SK-N-SH (cell line): ENCODE measurements at regions not wholly inside any gene's neighbourhood (a gene's known extent, or its start where the extent isn't known, plus 50 kb on each side); places are given as distances from the start of the nearest gene placed in this dataset.

Source experiments
- CTCF ChIA-PET: fragments of 300-600, 350-600 bp; formaldehyde crosslinking; extraction: SDS; loops from one replicate; lab custom pipeline; 2021; lab: Yijun Ruan, JAX
- POLR2A ChIA-PET: fragments of 350-600 bp; sonication (Branson Sonifier 250); formaldehyde crosslinking; extraction: SDS; loops from one replicate; lab custom pipeline; 2020; ENCODE audit warnings: antibody characterized with exemption, inconsistent platforms; lab: Yijun Ruan, JAX
- DNase-seq: peaks from one replicate; pipeline ENCODE4 v3.0.0; 2012
- H2AFZ ChIP-seq: fragments of 200-600 bp; sonication (generic); 2 replicates; pipeline ENCODE4 v1.8.1; 2016; ENCODE audit warnings: antibody characterized with exemption, mild to moderate bottlenecking, low read depth
- H3F3A ChIP-seq: fragments of 200-600 bp; sonication (generic); replicated peaks from 2 replicates; pipeline ENCODE3; 2016; ENCODE audit warnings: antibody characterized with exemption, mild to moderate bottlenecking; ENCODE audit not compliant: insufficient read depth
- H3K27ac ChIP-seq, 2 experiments: fragments of 200-500 bp in 1 of 2; fragments of 200-600 bp in 1 of 2; sonication (Bioruptor generic) in 1 of 2; sonication (generic), shearing (Covaris generic) in 1 of 2; 2 replicates each; pipeline versions ENCODE4 v1.5.1 to v1.6.1; 2014 to 2016; ENCODE audit warnings: low read depth in 2 of 2, inconsistent platforms in 1 of 2, low read length in 1 of 2, mild to moderate bottlenecking in 1 of 2, mixed read lengths in 1 of 2
- H3K27me3 ChIP-seq: fragments of 200-600 bp; sonication (generic), shearing (Covaris generic); 2 replicates; pipeline ENCODE4 v1.6.1; 2016; ENCODE audit warnings: mixed run types; ENCODE audit not compliant: insufficient read depth
- H3K36me3 ChIP-seq, 2 experiments: fragments of 200-500 bp in 1 of 2; fragments of 200-600 bp in 1 of 2; sonication (Bioruptor generic) in 1 of 2; sonication (generic) in 1 of 2; replicated peaks in 1 of 2; 2 replicates each; pipeline versions ENCODE3 to v1.5.1; 2014 to 2016; ENCODE audit warnings: low read length in 1 of 2, mild to moderate bottlenecking in 1 of 2; ENCODE audit not compliant: insufficient read depth in 2 of 2, control insufficient read depth in 1 of 2
- H3K4me1 ChIP-seq, 2 experiments: fragments of 200-500 bp in 1 of 2; fragments of 200-600 bp in 1 of 2; sonication (Bioruptor generic) in 1 of 2; sonication (generic), shearing (Covaris generic) in 1 of 2; 2 replicates each; pipeline versions ENCODE4 v1.5.1 to v1.6.1; 2014 to 2016; ENCODE audit warnings: low read depth in 1 of 2, low read length in 1 of 2, mixed run types in 1 of 2; ENCODE audit not compliant: insufficient read depth in 2 of 2, control insufficient read depth in 1 of 2
- H3K4me2 ChIP-seq: fragments of 200-600 bp; sonication (generic), shearing (Covaris generic); 2 replicates; pipeline ENCODE4 v1.6.1; 2017; ENCODE audit warnings: mixed run types
- H3K4me3 ChIP-seq, 2 experiments: fragments of 200-500 bp in 1 of 2; fragments of 200-600 bp in 1 of 2; sonication (Bioruptor generic) in 1 of 2; sonication (generic), shearing (Covaris generic) in 1 of 2; 2 replicates each; pipeline versions ENCODE4 v1.5.1 to v1.8.1; 2014 to 2016; ENCODE audit warnings: low read depth in 2 of 2, inconsistent platforms in 1 of 2, low read length in 1 of 2, mild to moderate bottlenecking in 1 of 2, mixed read lengths in 1 of 2, moderate library complexity in 1 of 2
- H3K79me2 ChIP-seq: fragments of 200-600 bp; sonication (generic); 2 replicates; pipeline ENCODE4 v1.8.1; 2017; ENCODE audit warnings: mild to moderate bottlenecking; ENCODE audit not compliant: insufficient read depth
- H3K9ac ChIP-seq: fragments of 200-600 bp; sonication (generic); 2 replicates; pipeline ENCODE4 v1.6.1; 2017; ENCODE audit warnings: mixed run types
- H3K9me2 ChIP-seq: fragments of 200-600 bp; sonication (generic); 2 replicates; pipeline ENCODE4 v1.6.1; 2017; ENCODE audit warnings: mixed run types
- H3K9me3 ChIP-seq: fragments of 200-600 bp; sonication (generic); 2 replicates; pipeline ENCODE4 v1.6.1; 2017; ENCODE audit warnings: mixed run types, mild to moderate bottlenecking, moderate library complexity
- H4K20me1 ChIP-seq: fragments of 200-600 bp; sonication (generic); 2 replicates; pipeline ENCODE4 v1.6.1; 2017; ENCODE audit warnings: mild to moderate bottlenecking, mixed run types; ENCODE audit not compliant: insufficient read depth
- CHD2 ChIP-seq: fragments of 150-350 bp; IDR thresholded peaks from 2 replicates; pipeline ENCODE4 v1.6.1; 2018; ENCODE audit warnings: low read length; ENCODE audit not compliant: partially characterized antibody
- CTCF ChIP-seq: fragments of 200-600 bp; sonication (generic); IDR thresholded peaks from 2 replicates; pipeline ENCODE4 v1.6.1; 2017; ENCODE audit warnings: antibody characterized with exemption, mild to moderate bottlenecking, moderate library complexity
- ELF1 ChIP-seq: IDR thresholded peaks from 2 replicates; pipeline ENCODE4 v1.4.0; 2012
- FOSL2 ChIP-seq: IDR thresholded peaks from 2 replicates; pipeline ENCODE4 v1.4.0; 2012; ENCODE audit warnings: low read depth, mild to moderate bottlenecking, moderate library complexity, borderline replicate concordance
- FOXM1 ChIP-seq: IDR thresholded peaks from 2 replicates; pipeline ENCODE4 v1.4.0; 2012; ENCODE audit warnings: low read depth, mild to moderate bottlenecking
- GATA2 ChIP-seq: sonication (generic); formaldehyde crosslinking; IDR thresholded peaks from 2 replicates; pipeline ENCODE4 v1.5.0; 2020; ENCODE audit warnings: mild to moderate bottlenecking, missing genetic modification reagents
- IRF3 ChIP-seq: fragments of 150-350 bp; IDR thresholded peaks from 2 replicates; pipeline ENCODE4 v1.6.1; 2016; ENCODE audit warnings: mild to moderate bottlenecking, low read depth, low read length
- JUND ChIP-seq: IDR thresholded peaks from 2 replicates; pipeline ENCODE4 v1.4.0; 2012
- MXI1 ChIP-seq: IDR thresholded peaks from 2 replicates; pipeline ENCODE4 v1.6.1; 2012; ENCODE audit warnings: mild to moderate bottlenecking, low read depth, low read length, improper control_type of control experiment
- PBX3 ChIP-seq: IDR thresholded peaks from 2 replicates; pipeline ENCODE4; 2012
- POLR2AphosphoS5 ChIP-seq: IDR thresholded peaks from 2 replicates; pipeline ENCODE4 v1.6.1; 2012; ENCODE audit warnings: low read depth, low read length
- RAD21 ChIP-seq: IDR thresholded peaks from 2 replicates; pipeline ENCODE4 v1.6.1; 2012; ENCODE audit warnings: mild to moderate bottlenecking, low read length
- RCOR1 ChIP-seq: fragments of 150-350 bp; IDR thresholded peaks from 2 replicates; pipeline ENCODE4 v1.6.1; 2017; ENCODE audit warnings: antibody characterized with exemption, low read length
- RXRA ChIP-seq: IDR thresholded peaks from 2 replicates; pipeline ENCODE4 v1.4.0; 2012; ENCODE audit warnings: low read depth, mild to moderate bottlenecking, borderline replicate concordance
- SIN3A ChIP-seq: IDR thresholded peaks from 2 replicates; pipeline ENCODE4 v1.6.1; 2012; ENCODE audit warnings: low read depth, mild to moderate bottlenecking, low read length, moderate library complexity, borderline replicate concordance
- TCF12 ChIP-seq: IDR thresholded peaks from 2 replicates; pipeline ENCODE4 v1.4.0; 2012
- TEAD4 ChIP-seq: IDR thresholded peaks from 2 replicates; pipeline ENCODE4 v1.4.0; 2012; ENCODE audit warnings: mild to moderate bottlenecking, borderline replicate concordance; ENCODE audit not compliant: insufficient read depth
- USF1 ChIP-seq: IDR thresholded peaks from 2 replicates; pipeline ENCODE4 v1.4.0; 2012; ENCODE audit warnings: low read depth, borderline replicate concordance
- YY1 ChIP-seq: IDR thresholded peaks from 2 replicates; pipeline ENCODE4 v1.4.0; 2012; ENCODE audit warnings: low read depth, mild to moderate bottlenecking
- WGBS: methylation state at CpG from one replicate; pipeline ENCODE4 v1.1.6; 2017; ENCODE audit warnings: low lambda C conversion rate; 5-methylcytosine and 5-hydroxymethylcytosine counted together

- TF ChIP-seq IRF3, result no peak
Observed at GRCh38 chr15:59950603-59951388, 53.3 kb upstream of the FOXB1 start (continued).

GRCh38 chr15:59948924-59949613 lies 55.0 kb upstream of the FOXB1 start:
- Histone ChIP-seq H3K9me3 (no peaks in the 10 kb centered on the region), H3K9me2 (no peaks in the 10 kb centered on the region), H3K27me3 (no peaks in the 10 kb centered on the region; the same call in 1 of the 2 replicates), H3K4me3 (no peak overlapping the region), H3K79me2 (no peaks in the 10 kb centered on the region), H3K4me1 (no peaks in the 10 kb centered on the region), H3F3A (no peaks in the 10 kb centered on the region), H3K27ac (no peak overlapping the region), H3K9ac (no peak overlapping the region), H4K20me1 (no peaks in the 10 kb centered on the region), H3K4me2 (no peak overlapping the region), H2AFZ (no peak overlapping the region), H3K36me3 (no peaks in the 10 kb centered on the region)
- WGBS, result 29% methylated on average over 8 of the region's 8 CpGs
- ChIA-PET POLR2A (no interaction called here), CTCF (no interaction called here)
- DNase-seq, result no peak
- TF ChIP-seq RAD21, result no peak
- TF ChIP-seq PBX3, result no peak
- TF ChIP-seq CHD2, result no peak
- no peak for TF ChIP-seq FOXM1
- no peak for TF ChIP-seq FOSL2
- TF ChIP-seq MXI1, result no peak
- TF ChIP-seq TEAD4, result no peak
- TF ChIP-seq USF1, result no peak
- no peak for TF ChIP-seq ELF1
- no peak for TF ChIP-seq CTCF
- no peak for TF ChIP-seq SIN3A
- no peak for TF ChIP-seq RCOR1
- no peak for TF ChIP-seq RXRA
- no peak for TF ChIP-seq JUND
- TF ChIP-seq POLR2AphosphoS5, result no peak
- TF ChIP-seq YY1, result no peak
- no peak for TF ChIP-seq TCF12
- no peak for TF ChIP-seq GATA2 (CRISPR knock-in tag)
- no peak for TF ChIP-seq IRF3
